OCI-LY1 (cell line): ENCODE measurements at regions not wholly inside any gene's neighbourhood (a gene's known extent, or its start where the extent isn't known, plus 50 kb on each side); places are given as distances from the start of the nearest gene placed in this dataset.

Experiments used
- H2AFZ ChIP-seq: fragments of 200-600 bp; sonication (generic), shearing (Covaris generic); 2 replicates; pipeline ENCODE4 v1.6.0; 2014; ENCODE audit warnings: antibody characterized with exemption, mild to moderate bottlenecking, low read length
- H3F3A ChIP-seq: fragments of 200-600 bp; sonication (generic), shearing (Covaris generic); 2 replicates; pipeline ENCODE4 v1.6.0; 2014; ENCODE audit warnings: mild to moderate bottlenecking, antibody characterized with exemption, low read length, moderate library complexity; ENCODE audit not compliant: insufficient read depth
- H3K27ac ChIP-seq: fragments of 200-600 bp; sonication (generic); 2 replicates; pipeline ENCODE4 v1.5.1; 2014; ENCODE audit warnings: low read length, mixed run types, mild to moderate bottlenecking, low read depth; ENCODE audit not compliant: poor library complexity, severe bottlenecking
- H3K27me3 ChIP-seq: fragments of 200-600 bp; sonication (generic); 2 replicates; pipeline ENCODE4 v1.6.0; 2014; ENCODE audit warnings: antibody characterized with exemption, mild to moderate bottlenecking, low read length, moderate library complexity; ENCODE audit not compliant: insufficient read depth
- H3K36me3 ChIP-seq: fragments of 200-600 bp; sonication (generic); 2 replicates; pipeline ENCODE4 v1.6.1; 2014; ENCODE audit warnings: mild to moderate bottlenecking, antibody characterized with exemption, low read length, moderate library complexity, mixed read lengths; ENCODE audit not compliant: insufficient read depth
- H3K4me1 ChIP-seq: fragments of 200-600 bp; sonication (generic); 2 replicates; pipeline ENCODE4 v1.5.1; 2014; ENCODE audit warnings: mild to moderate bottlenecking, low read length, moderate library complexity; ENCODE audit not compliant: insufficient read depth, severe bottlenecking
- H3K4me2 ChIP-seq: fragments of 200-600 bp; sonication (generic), shearing (Covaris generic); 2 replicates; pipeline ENCODE4 v1.6.1; 2014; ENCODE audit warnings: low read length
- H3K4me3 ChIP-seq: fragments of 200-600 bp; sonication (generic); 2 replicates; pipeline ENCODE4 v1.5.1; 2014; ENCODE audit warnings: low read length, low read depth, mild to moderate bottlenecking, mixed read lengths; ENCODE audit not compliant: poor library complexity, severe bottlenecking
- H3K79me2 ChIP-seq: fragments of 200-600 bp; shearing (Covaris generic); 2 replicates; pipeline ENCODE4 v1.6.1; 2016; ENCODE audit warnings: mixed run types, low read length, mixed read lengths; ENCODE audit not compliant: insufficient read depth
- H3K9ac ChIP-seq: fragments of 200-600 bp; sonication (generic), shearing (Covaris generic); 2 replicates; pipeline ENCODE4 v1.6.1; 2014; ENCODE audit warnings: mild to moderate bottlenecking, low read length, mixed read lengths
- H3K9me2 ChIP-seq: fragments of 200-600 bp; sonication (generic), shearing (Covaris generic); 2 replicates; pipeline ENCODE4 v1.6.1; 2014; ENCODE audit warnings: low read depth, mild to moderate bottlenecking, low read length, mixed read lengths
- H3K9me3 ChIP-seq: fragments of 200-600 bp; shearing (Covaris generic); 2 replicates; pipeline ENCODE4 v1.6.1; 2014; ENCODE audit warnings: low read length, mixed read lengths
- H4K20me1 ChIP-seq: fragments of 200-600 bp; sonication (generic), shearing (Covaris generic); 2 replicates; pipeline ENCODE4 v1.6.0; 2016; ENCODE audit warnings: mild to moderate bottlenecking, low read length; ENCODE audit not compliant: insufficient read depth
- CTCF ChIP-seq: fragments of 200-600 bp; sonication (generic), shearing (Covaris generic); IDR thresholded peaks from 2 replicates; pipeline ENCODE4 v1.5.1; 2017; ENCODE audit warnings: mild to moderate bottlenecking, antibody characterized with exemption, low read length, moderate library complexity, mixed read lengths
- EZH2 ChIP-seq: fragments of 200-600 bp; sonication (generic), shearing (Covaris generic); IDR thresholded peaks from 2 replicates; pipeline ENCODE4 v1.8.0; 2017; ENCODE audit warnings: borderline replicate concordance, mixed run types, mild to moderate bottlenecking, antibody characterized with exemption, low read length, moderate library complexity, mixed read lengths

DNA sequence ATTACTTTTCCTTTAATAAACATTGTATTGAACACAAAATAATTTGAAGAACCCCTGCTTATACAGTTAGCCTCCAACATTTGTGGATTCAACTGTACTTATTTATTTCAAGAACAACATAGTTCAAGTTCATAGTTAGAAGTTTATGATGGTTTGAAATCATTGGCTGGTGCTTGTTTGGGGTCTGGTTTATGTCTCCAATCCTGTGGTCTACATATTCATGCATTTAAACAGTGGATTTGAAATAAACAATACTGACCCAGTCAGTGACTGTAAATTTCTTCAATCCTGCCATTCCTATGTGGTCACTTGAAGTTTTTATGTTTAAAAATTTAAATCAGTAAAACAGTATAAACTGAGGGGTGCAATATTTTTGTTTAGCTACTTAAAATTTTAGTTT lies 145.1 kb upstream of the TRPC7 start:
- Histone ChIP-seq H2AFZ (no peak overlapping the region), H3K9ac (no peak overlapping the region), H3K9me3 (no peaks in the 10 kb centered on the region), H3K79me2 (no peaks in the 10 kb centered on the region), H3K27ac (no peak overlapping the region), H3F3A (no peaks in the 10 kb centered on the region), H4K20me1 (no peaks in the 10 kb centered on the region), H3K27me3 (no peaks in the 10 kb centered on the region), H3K36me3 (no peaks in the 10 kb centered on the region), H3K4me2 (no peak overlapping the region), H3K4me1 (no peaks in the 10 kb centered on the region), H3K9me2 (no peaks in the 10 kb centered on the region), H3K4me3 (no peak overlapping the region)
- no peak for TF ChIP-seq EZH2
- no peak for TF ChIP-seq CTCF

GRCh38 chr5:136506131-136506530 lies 140.8 kb upstream of the TRPC7 start:
- no peak for TF ChIP-seq CTCF
- no peak for TF ChIP-seq EZH2
- Histone ChIP-seq H3F3A (no peaks in the 10 kb centered on the region), H3K27ac (no peak overlapping the region), H3K79me2 (no peaks in the 10 kb centered on the region), H2AFZ (no peak overlapping the region), H3K27me3 (no peaks in the 10 kb centered on the region), H3K4me3 (no peak overlapping the region), H3K9ac (no peak overlapping the region), H4K20me1 (no peaks in the 10 kb centered on the region), H3K36me3 (no peaks in the 10 kb centered on the region), H3K4me2 (no peak overlapping the region), H3K9me2 (no peaks in the 10 kb centered on the region), H3K4me1 (no peaks in the 10 kb centered on the region), H3K9me3 (no peaks in the 10 kb centered on the region)

- Histone ChIP-seq H3K27me3 (no peaks in the 10 kb centered on the region), H3K9me3 (no peaks in the 10 kb centered on the region), H4K20me1 (no peaks in the 10 kb centered on the region), H3F3A (no peaks in the 10 kb centered on the region), H3K9me2 (no peaks in the 10 kb centered on the region), H3K4me1 (no peaks in the 10 kb centered on the region), H3K9ac (no peak overlapping the region), H3K4me2 (no peak overlapping the region), H3K79me2 (no peaks in the 10 kb centered on the region), H3K4me3 (no peak overlapping the region), H2AFZ (no peak overlapping the region), H3K36me3 (no peaks in the 10 kb centered on the region), H3K27ac (no peak overlapping the region)
- TF ChIP-seq CTCF (no peak), EZH2 (no peak)
These were observed 135.8 kb upstream of the TRPC7 start for GRCh38 chr5:136501133-136501532.
